PC-9 (cell line): ENCODE measurements at regions not wholly inside any gene's neighbourhood (a gene's known extent, or its start where the extent isn't known, plus 50 kb on each side); places are given as distances from the start of the nearest gene placed in this dataset.

Source experiments
- BruUV-seq: library from RNA; stranded (reverse); fragments of 400-500 nt; replicated peaks from 2 replicates; lab custom pipeline; 2021; lab: Mats Ljungman, UMichigan
- CTCF ChIA-PET: fragments of 300-600 bp; sonication (Branson Sonifier 250); formaldehyde crosslinking; loops from one replicate; lab custom pipeline; 2022; ENCODE audit warnings: antibody characterized with exemption; lab: Charles Lee
- POLR2A ChIA-PET: fragments of 300-600 bp; sonication (Branson Sonifier 250); formaldehyde crosslinking; loops from one replicate; lab custom pipeline; 2022; ENCODE audit warnings: antibody characterized with exemption; ENCODE audit not compliant: unreplicated experiment; lab: Charles Lee
- DNase-seq, 2 experiments: peaks; one replicate each; pipeline versions ENCODE4 v3.0.0 to v3.0.0-alpha.2; 2015 to 2022; ENCODE audit warnings: mixed read lengths in 1 of 2
- H2AFZ ChIP-seq: fragments of 200-600 bp; sonication (generic); 2 replicates; pipeline ENCODE4 v1.8.1; 2017; ENCODE audit warnings: antibody characterized with exemption
- H3F3A ChIP-seq: fragments of 200-600 bp; sonication (generic); 2 replicates; pipeline ENCODE4 v1.8.1; 2017; ENCODE audit warnings: antibody characterized with exemption, mild to moderate bottlenecking, low read depth; ENCODE audit not compliant: insufficient read depth
- H3K27ac ChIP-seq: fragments of 200-600 bp; sonication (generic); 2 replicates; pipeline ENCODE4 v1.6.1; 2016; ENCODE audit warnings: mixed run types
- H3K27me3 ChIP-seq: fragments of 200-600 bp; sonication (generic); 2 replicates; pipeline ENCODE4 v1.6.1; 2016; ENCODE audit warnings: low read depth, mixed run types; ENCODE audit not compliant: insufficient read depth
- H3K36me3 ChIP-seq: fragments of 200-600 bp; sonication (generic); 2 replicates; pipeline ENCODE4 v1.6.1; 2016; ENCODE audit warnings: low read depth, mixed run types
- H3K4me1 ChIP-seq: fragments of 200-600 bp; sonication (generic); replicated peaks from 2 replicates; pipeline ENCODE4 v1.6.1; 2016; ENCODE audit warnings: mixed run types; ENCODE audit not compliant: insufficient read depth
- H3K4me2 ChIP-seq: fragments of 200-600 bp; sonication (generic); 2 replicates; pipeline ENCODE4 v1.6.1; 2017; ENCODE audit warnings: mixed run types
- H3K4me3 ChIP-seq: fragments of 200-600 bp; sonication (generic); 2 replicates; pipeline ENCODE4 v1.6.1; 2016; ENCODE audit warnings: mixed run types
- H3K79me2 ChIP-seq: fragments of 200-600 bp; sonication (generic); 2 replicates; pipeline ENCODE4 v1.6.1; 2017; ENCODE audit warnings: low read depth, mixed run types
- H3K9me2 ChIP-seq: fragments of 200-600 bp; sonication (generic); 2 replicates; pipeline ENCODE4 v1.8.1; 2017; ENCODE audit warnings: mild to moderate bottlenecking; ENCODE audit not compliant: insufficient read depth
- H3K9me3 ChIP-seq: fragments of 200-600 bp; sonication (generic); 2 replicates; pipeline ENCODE4 v1.8.1; 2016; ENCODE audit warnings: low read depth; ENCODE audit not compliant: insufficient read depth
- H4K20me1 ChIP-seq: fragments of 200-600 bp; sonication (generic); 2 replicates; pipeline ENCODE4 v1.8.1; 2017; ENCODE audit not compliant: insufficient read depth
- EZH2 ChIP-seq: fragments of 200-600 bp; sonication (generic); IDR thresholded peaks from 2 replicates; pipeline ENCODE4 v1.8.0; 2017; ENCODE audit warnings: antibody characterized with exemption, low read depth
- intact Hi-C: fragments of 100-400 bp; cut with micrococcal nuclease; formaldehyde crosslinking; loops from one replicate; pipeline ENCODE4 v1.10.0; 2022; ENCODE audit not compliant: unreplicated experiment
- TF ChIP-seq, protein P1 (sequence below): fragments of 200-600 bp; sonication (generic); conservative IDR thresholded peaks from 2 replicates; pipeline ENCODE4 v1.6.1; 2017; ENCODE audit warnings: mixed run types, antibody characterized with exemption, mild to moderate bottlenecking, moderate library complexity

- Histone ChIP-seq H3K4me1 (peaks cover 4% of the 10 kb centered on the region; the same call in 1 of the 2 replicates), H3K27me3 (no peaks in the 10 kb centered on the region), H3K27ac (no peak overlapping the region), H3K4me3 (no peak overlapping the region), H3K4me2 (no peak overlapping the region), H4K20me1 (no peaks in the 10 kb centered on the region), H3K9me3 (no peaks in the 10 kb centered on the region), H3F3A (no peaks in the 10 kb centered on the region), H3K9me2 (no peaks in the 10 kb centered on the region), H2AFZ (no peak overlapping the region), H3K36me3 (no peaks in the 10 kb centered on the region), H3K79me2 (no peaks in the 10 kb centered on the region)
- BruUV-seq: no TSS peak
- POLR2A ChIA-PET: no interaction called here
- CTCF ChIA-PET: no interaction called here
- DNase-seq: no peak
- no peak for TF ChIP-seq EZH2
- TF ChIP-seq, protein P1, sequence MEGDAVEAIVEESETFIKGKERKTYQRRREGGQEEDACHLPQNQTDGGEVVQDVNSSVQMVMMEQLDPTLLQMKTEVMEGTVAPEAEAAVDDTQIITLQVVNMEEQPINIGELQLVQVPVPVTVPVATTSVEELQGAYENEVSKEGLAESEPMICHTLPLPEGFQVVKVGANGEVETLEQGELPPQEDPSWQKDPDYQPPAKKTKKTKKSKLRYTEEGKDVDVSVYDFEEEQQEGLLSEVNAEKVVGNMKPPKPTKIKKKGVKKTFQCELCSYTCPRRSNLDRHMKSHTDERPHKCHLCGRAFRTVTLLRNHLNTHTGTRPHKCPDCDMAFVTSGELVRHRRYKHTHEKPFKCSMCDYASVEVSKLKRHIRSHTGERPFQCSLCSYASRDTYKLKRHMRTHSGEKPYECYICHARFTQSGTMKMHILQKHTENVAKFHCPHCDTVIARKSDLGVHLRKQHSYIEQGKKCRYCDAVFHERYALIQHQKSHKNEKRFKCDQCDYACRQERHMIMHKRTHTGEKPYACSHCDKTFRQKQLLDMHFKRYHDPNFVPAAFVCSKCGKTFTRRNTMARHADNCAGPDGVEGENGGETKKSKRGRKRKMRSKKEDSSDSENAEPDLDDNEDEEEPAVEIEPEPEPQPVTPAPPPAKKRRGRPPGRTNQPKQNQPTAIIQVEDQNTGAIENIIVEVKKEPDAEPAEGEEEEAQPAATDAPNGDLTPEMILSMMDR: peak; percentile 49
- intact Hi-C loops: no loop called here
Measured at GRCh38 chr10:63724922-63725321, 203.7 kb downstream of the REEP3 start.

- intact Hi-C loops: no loop called here
- no peaks in the 10 kb centered on the region for H4K20me1 ChIP-seq
- no peaks in the 10 kb centered on the region for H3K36me3 ChIP-seq
- H3K4me1 ChIP-seq: no peaks in the 10 kb centered on the region
- no peaks in the 10 kb centered on the region for H3K27me3 ChIP-seq
- no TSS peak for BruUV-seq
- no peaks in the 10 kb centered on the region for H3K9me3 ChIP-seq
- H3K27ac ChIP-seq: no peak overlapping the region
- no peaks in the 10 kb centered on the region for H3K79me2 ChIP-seq
- no peak for DNase-seq
- no peaks in the 10 kb centered on the region for H3F3A ChIP-seq
- H3K9me2 ChIP-seq: no peaks in the 10 kb centered on the region
- no peak overlapping the region for H3K4me3 ChIP-seq
- H3K4me2 ChIP-seq: no peak overlapping the region
- TF ChIP-seq, protein P1: no peak
- no peak for TF ChIP-seq EZH2
- 0 out of 2 replicates have a peak overlapping the region, but pooled peaks have one; percentile 5 for H2AFZ ChIP-seq
- ChIA-PET POLR2A (interaction anchor here (0.6 kb wide), 1 partner anchor 15 kb away, joined by 3 read pairs; no protein-coding TSS in a partner anchor), CTCF (interaction anchor here (0.5 kb wide), 1 partner anchor 470 kb away, joined by 4 read pairs; no protein-coding TSS in a partner anchor)
Measured at GRCh38 chr10:63726867-63727266, 205.7 kb downstream of the REEP3 start.

DNA sequence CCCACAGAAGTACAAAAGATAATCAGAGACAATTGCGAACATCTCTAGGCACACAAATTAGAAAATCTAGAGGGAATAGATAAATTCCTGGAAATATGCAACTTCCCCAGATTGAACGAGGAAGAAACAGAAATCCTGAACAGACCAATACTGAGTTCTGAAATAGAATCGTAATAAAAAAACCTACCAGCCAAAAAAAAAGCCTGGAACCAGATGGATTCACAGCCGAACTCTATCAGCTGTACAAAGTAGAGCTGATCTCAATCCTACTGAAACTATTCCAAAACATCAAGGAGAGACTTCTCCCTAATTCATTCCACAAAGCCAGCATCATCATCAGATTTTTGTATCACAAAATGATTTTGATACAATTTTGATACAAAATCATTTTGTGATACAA is 206.4 kb downstream of the REEP3 start:
- Histone ChIP-seq H2AFZ (0 out of 2 replicates have a peak overlapping the region, but pooled peaks have one; percentile 5), H3K27me3 (no peaks in the 10 kb centered on the region)

More for the DNA sequence above, 206.4 kb downstream of the REEP3 start:
- no peaks in the 10 kb centered on the region for H3K79me2 ChIP-seq
- H3K4me3 ChIP-seq: no peak overlapping the region
- POLR2A ChIA-PET: no interaction called here
- no peaks in the 10 kb centered on the region for H4K20me1 ChIP-seq
- no peaks in the 10 kb centered on the region for H3K36me3 ChIP-seq
- no peak for DNase-seq
- H3F3A ChIP-seq: no peaks in the 10 kb centered on the region
- CTCF ChIA-PET: interaction anchor here (0.7 kb wide), 1 partner anchor 99 kb away, joined by 9 read pairs; no protein-coding TSS in a partner anchor
- H3K9me3 ChIP-seq: no peaks in the 10 kb centered on the region
- BruUV-seq: no TSS peak
- H3K4me1 ChIP-seq: no peaks in the 10 kb centered on the region
- H3K27ac ChIP-seq: no peak overlapping the region
- intact Hi-C loops: no loop called here
- H3K4me2 ChIP-seq: no peak overlapping the region
- no peaks in the 10 kb centered on the region for H3K9me2 ChIP-seq
- TF ChIP-seq, protein P1: no peak
- no peak for TF ChIP-seq EZH2
